ENCODE measurements at regions not wholly inside any gene's neighbourhood (a gene's known extent, or its start where the extent isn't known, plus 50 kb on each side); places are given as distances from the start of the nearest gene placed in this dataset.

DNA sequence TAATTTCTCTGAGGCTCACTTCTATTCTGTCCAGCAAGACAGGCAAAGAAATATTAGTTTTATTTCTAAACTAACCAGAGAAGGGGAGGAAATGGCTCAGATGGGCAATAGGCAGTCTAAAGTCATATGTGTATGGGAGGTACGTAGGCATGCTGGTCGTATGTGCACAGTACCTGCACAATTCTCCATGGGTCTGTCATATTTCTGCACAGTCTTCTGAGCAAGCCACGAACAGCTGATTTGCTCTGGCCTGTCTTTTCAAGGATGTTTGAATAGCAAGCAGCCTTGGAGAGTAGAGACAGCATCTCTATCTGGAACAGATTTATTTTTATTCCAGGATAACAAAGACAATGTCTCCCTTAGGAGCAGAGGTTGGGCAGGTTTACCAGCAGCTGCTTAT, 92.1 kb downstream of the SLC25A47 start:
- H3K36me3 ChIP-seq, result no peaks in the 10 kb centered on the region
- no peak overlapping the region for H3K27ac ChIP-seq
- H3K27me3 ChIP-seq (ENCODE audit: low read depth), result no peaks in the 10 kb centered on the region
- no peaks in the 10 kb centered on the region for H3K9me3 ChIP-seq
- intact Hi-C loops (cut with DNase I), result no loop called here
- no peak overlapping the region for H3K4me3 ChIP-seq
- H3K4me1 ChIP-seq, result peaks cover 8% of the 10 kb centered on the region
- no peak for ATAC-seq
- TF ChIP-seq, protein P1, sequence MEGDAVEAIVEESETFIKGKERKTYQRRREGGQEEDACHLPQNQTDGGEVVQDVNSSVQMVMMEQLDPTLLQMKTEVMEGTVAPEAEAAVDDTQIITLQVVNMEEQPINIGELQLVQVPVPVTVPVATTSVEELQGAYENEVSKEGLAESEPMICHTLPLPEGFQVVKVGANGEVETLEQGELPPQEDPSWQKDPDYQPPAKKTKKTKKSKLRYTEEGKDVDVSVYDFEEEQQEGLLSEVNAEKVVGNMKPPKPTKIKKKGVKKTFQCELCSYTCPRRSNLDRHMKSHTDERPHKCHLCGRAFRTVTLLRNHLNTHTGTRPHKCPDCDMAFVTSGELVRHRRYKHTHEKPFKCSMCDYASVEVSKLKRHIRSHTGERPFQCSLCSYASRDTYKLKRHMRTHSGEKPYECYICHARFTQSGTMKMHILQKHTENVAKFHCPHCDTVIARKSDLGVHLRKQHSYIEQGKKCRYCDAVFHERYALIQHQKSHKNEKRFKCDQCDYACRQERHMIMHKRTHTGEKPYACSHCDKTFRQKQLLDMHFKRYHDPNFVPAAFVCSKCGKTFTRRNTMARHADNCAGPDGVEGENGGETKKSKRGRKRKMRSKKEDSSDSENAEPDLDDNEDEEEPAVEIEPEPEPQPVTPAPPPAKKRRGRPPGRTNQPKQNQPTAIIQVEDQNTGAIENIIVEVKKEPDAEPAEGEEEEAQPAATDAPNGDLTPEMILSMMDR (IDR thresholded peaks at IDR 0.05), result no peak
- DNase-seq, result no peak

- Histone ChIP-seq H3K4me3 (no peak overlapping the region), H3K4me1 (peaks cover 8% of the 10 kb centered on the region), H3K27ac (no peak overlapping the region), H3K36me3 (no peaks in the 10 kb centered on the region), H3K9me3 (no peaks in the 10 kb centered on the region), H3K27me3 (ENCODE audit: low read depth) (no peaks in the 10 kb centered on the region)
- TF ChIP-seq, protein P1 (IDR thresholded peaks at IDR 0.05), result no peak
- intact Hi-C loops (cut with DNase I), result no loop called here
- no peak for ATAC-seq
- DNase-seq, result no peak
These were observed 93.0 kb downstream of the SLC25A47 start for GRCh38 chr14:100416081-100416680.

- ATAC-seq (peak; percentile 66 to 76), DNase-seq (no peak)
- H3K27me3 ChIP-seq (ENCODE audit: low read depth), result no peaks in the 10 kb centered on the region
- intact Hi-C loops (cut with DNase I), result no loop called here
- TF ChIP-seq, protein P1 (IDR thresholded peaks at IDR 0.05), result peak; percentile 29
- H3K4me1 ChIP-seq, result peaks cover 8% of the 10 kb centered on the region
- no peak overlapping the region for H3K4me3 ChIP-seq
- no peak overlapping the region for H3K27ac ChIP-seq
- no peaks in the 10 kb centered on the region for H3K36me3 ChIP-seq
- H3K9me3 ChIP-seq, result no peaks in the 10 kb centered on the region
These were observed 94.1 kb downstream of the SLC25A47 start for GRCh38 chr14:100416921-100417860.

- no peaks in the 10 kb centered on the region for H3K27me3 ChIP-seq (ENCODE audit: low read depth)
- ATAC-seq, result no peak
- no peaks in the 10 kb centered on the region for H3K9me3 ChIP-seq
- H3K36me3 ChIP-seq, result no peaks in the 10 kb centered on the region
- H3K4me1 ChIP-seq, result peaks cover 16% of the 10 kb centered on the region
- H3K27ac ChIP-seq, result no peak overlapping the region
- DNase-seq, result no peak
- H3K4me3 ChIP-seq, result no peak overlapping the region
- intact Hi-C loops (cut with DNase I), result no loop called here
- TF ChIP-seq, protein P1 (IDR thresholded peaks at IDR 0.05), result no peak
These were observed 96.7 kb downstream of the SLC25A47 start for GRCh38 chr14:100419856-100420255.

DNA sequence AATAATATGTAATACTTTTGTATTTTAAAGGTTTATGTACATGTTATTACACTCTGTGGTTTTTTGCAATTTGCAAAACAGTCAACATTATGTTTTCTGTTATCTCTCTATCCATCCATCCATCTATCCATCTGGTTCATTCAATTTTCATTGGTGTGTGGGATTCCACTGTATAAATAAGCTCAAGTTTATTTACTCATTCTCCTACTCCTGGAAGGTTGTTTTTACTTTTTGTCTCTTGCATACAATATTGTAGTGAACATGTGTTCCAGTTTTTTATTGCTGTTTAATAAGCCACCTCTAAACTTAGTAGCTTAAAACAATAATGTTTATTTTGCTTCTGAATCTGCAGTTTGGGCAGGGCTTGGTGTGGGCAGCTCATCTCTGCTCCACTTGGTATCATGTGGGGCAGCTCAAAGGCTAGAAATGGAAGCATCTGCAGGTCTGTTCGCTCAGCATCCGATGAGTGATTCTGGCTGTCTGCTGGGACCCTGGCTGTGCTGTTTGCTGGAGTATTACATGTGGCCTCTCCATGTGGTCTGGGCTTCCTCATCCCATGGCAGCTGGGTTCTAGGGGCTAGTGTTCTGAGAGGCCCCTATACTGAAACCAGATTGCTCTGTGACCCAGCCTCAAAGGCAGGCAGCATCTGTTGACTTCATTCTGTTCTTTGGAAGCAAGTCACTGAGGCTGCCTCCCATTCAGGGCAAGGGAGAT, 98.8 kb downstream of the SLC25A47 start:
- H3K36me3 ChIP-seq, result no peaks in the 10 kb centered on the region
- peaks cover 14% of the 10 kb centered on the region for H3K4me1 ChIP-seq
- intact Hi-C loops (cut with DNase I), result no loop called here
- H3K27me3 ChIP-seq (ENCODE audit: low read depth), result no peaks in the 10 kb centered on the region
- H3K27ac ChIP-seq, result no peak overlapping the region
- no peak for ATAC-seq
- TF ChIP-seq, protein P1 (IDR thresholded peaks at IDR 0.05), result no peak
- DNase-seq, result no peak
- no peaks in the 10 kb centered on the region for H3K9me3 ChIP-seq
- H3K4me3 ChIP-seq, result no peak overlapping the region

All from lower lobe of right lung (tissue), 2 donors.